WTC11 (cell line): ENCODE measurements at regions not wholly inside any gene's neighbourhood (a gene's known extent, or its start where the extent isn't known, plus 50 kb on each side); places are given as distances from the start of the nearest gene placed in this dataset.
"Not testable (repeated sequence)": the region's sequence is repeated elsewhere in the genome, so short reads cannot be mapped to it uniquely, and the experiment has no call there.

Source experiments
- JAZF1 ChIP-seq: fragments of 250-450 bp; sonication (Bioruptor Pico); IDR thresholded peaks from 2 replicates; pipeline ENCODE4 v1.9.0; 2021; ENCODE audit warnings: moderate library complexity, mild to moderate bottlenecking, inconsistent platforms
- TF ChIP-seq, protein P1 (sequence below): sonication (generic); formaldehyde crosslinking; IDR thresholded peaks from 2 replicates; pipeline ENCODE4 v1.8.1; 2023; ENCODE audit warnings: mild to moderate bottlenecking, moderate library complexity, missing genetic modification reagents

DNA sequence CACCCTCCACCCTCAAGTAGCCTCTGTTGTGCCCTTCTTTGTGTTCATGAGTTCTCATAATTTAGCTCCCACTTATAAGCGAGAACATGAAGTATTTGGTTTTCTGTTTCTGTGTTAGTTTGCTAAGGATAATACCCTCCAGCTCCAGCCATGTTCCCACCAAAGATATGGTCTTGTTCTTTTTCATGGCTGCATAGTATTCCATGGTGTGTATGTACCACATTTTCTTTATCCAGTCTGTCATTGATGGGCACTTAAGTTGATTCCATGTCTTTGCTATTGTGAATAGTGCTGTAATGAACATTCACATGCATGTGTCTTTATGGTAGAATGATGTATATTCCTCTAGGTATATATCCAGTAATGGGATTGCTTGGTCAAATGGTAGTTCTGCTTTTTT is 77.8 kb downstream of the FTHL17 start:
- TF ChIP-seq JAZF1 (CRISPR knock-in tag) = not testable (repeated sequence)
- TF ChIP-seq, protein P1, sequence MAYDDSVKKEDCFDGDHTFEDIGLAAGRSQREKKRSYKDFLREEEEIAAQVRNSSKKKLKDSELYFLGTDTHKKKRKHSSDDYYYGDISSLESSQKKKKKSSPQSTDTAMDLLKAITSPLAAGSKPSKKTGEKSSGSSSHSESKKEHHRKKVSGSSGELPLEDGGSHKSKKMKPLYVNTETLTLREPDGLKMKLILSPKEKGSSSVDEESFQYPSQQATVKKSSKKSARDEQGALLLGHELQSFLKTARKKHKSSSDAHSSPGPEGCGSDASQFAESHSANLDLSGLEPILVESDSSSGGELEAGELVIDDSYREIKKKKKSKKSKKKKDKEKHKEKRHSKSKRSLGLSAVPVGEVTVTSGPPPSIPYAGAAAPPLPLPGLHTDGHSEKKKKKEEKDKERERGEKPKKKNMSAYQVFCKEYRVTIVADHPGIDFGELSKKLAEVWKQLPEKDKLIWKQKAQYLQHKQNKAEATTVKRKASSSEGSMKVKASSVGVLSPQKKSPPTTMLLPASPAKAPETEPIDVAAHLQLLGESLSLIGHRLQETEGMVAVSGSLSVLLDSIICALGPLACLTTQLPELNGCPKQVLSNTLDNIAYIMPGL (CRISPR knock-in tag) = not testable (repeated sequence)
